ENCODE measurements at regions not wholly inside any gene's neighbourhood (a gene's known extent, or its start where the extent isn't known, plus 50 kb on each side); places are given as distances from the start of the nearest gene placed in this dataset.

DNA sequence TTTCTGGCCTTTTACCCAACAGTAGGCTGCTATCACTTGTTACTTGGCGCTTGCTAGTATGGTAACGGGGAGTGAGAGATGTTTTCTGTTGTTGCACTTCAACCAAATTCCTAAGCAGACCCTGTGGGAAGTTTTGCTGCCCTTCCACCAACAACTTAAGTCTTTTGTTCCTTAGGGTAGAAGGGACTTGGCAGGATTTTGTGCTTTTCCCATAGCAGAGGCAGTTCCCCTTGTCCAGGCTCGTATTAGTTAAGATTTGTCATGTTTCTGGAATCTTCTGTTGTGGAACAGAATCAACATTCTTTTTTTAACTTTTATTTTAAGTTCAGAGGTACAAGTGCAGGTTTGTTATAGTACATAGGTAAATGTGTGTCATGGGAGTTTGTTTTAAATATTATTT lies 73.2 kb upstream of the SGIP1 start (continued):
- TF ChIP-seq HDAC2 (IDR thresholded peaks at IDR 0.05; ENCODE audit: borderline replicate concordance in 1 of 2, low read depth in 2 of 2, low read length in 2 of 2) (no peak), FOSL1 (IDR thresholded peaks at IDR 0.05; ENCODE audit: insufficient read depth, low read depth, low read length) (no peak), RXRA (IDR thresholded peaks at IDR 0.05; ENCODE audit: insufficient read depth, low read depth, low read length) (no peak), BCL11A (IDR thresholded peaks at IDR 0.05; ENCODE audit: low read depth in 2 of 2, low read length in 2 of 2) (no peak)

Data from H1 (cell line).